ENCODE measurements at regions not wholly inside any gene's neighbourhood (a gene's known extent, or its start where the extent isn't known, plus 50 kb on each side); places are given as distances from the start of the nearest gene placed in this dataset.

DNA sequence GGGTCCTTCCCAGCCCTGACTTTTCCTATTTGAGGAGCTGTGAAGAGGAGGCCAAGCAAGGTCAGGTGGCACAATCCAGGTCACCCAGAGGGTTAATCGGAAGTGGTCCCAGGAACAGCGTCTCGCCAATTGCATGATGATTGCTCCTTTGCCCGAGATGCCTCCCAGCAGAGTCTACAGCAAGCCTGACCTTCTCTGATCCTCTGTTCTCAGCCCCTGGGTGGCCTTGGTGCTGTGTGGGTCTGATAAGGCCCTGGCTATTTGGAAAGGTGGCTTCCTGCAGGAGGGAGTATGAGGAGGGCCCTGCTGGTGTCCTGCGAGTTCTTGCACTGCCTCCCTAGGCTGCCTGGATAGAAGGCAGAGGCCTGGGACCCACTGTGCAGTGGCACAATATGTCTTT, 116.2 kb downstream of the FOXD2 start:
- no peak for DNase-seq (ENCODE audit: low read depth in 3 of 3)

DNA sequence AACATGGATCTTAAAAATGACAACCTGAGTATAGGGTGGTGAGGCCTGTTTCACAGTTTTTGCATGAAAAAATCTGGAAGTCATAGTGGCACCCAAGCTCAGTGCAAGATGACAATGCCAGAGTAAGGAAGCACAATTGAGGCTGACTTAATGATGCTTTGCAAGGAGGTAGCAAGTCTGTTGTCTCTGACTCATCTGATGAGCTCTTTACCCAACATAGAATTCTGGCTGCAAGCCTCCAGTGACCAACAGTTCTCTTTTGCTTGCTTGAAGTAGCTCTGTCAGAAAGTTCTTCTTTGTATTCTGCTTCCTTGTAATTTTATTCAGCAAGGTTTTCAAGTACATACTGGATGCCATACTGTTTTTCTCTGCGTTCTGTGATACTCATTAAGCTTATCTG, 117.1 kb downstream of the FOXD2 start:
- no peak for DNase-seq (ENCODE audit: low read depth in 3 of 3)

DNA sequence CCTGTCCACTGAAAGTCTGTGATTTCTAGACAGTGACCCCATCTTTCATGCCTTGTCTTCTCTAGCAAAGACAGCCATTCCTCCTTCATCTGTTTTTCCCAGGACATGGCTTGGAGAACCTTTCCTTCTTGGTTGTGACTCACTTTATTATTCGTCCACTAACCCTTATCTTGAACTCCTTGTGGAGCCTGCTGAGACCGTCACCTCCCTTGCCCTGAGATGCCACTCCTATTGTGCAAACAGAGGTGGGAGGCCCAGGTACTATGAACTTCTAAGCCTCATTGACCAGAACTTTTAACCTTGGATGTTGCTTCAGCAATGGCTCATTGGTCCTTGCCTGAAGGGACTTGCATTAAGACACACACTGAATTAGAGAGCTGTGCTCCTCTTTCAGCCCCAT, 117.5 kb downstream of the FOXD2 start:
- DNase-seq (ENCODE audit: low read depth in 3 of 3), result no peak

DNA sequence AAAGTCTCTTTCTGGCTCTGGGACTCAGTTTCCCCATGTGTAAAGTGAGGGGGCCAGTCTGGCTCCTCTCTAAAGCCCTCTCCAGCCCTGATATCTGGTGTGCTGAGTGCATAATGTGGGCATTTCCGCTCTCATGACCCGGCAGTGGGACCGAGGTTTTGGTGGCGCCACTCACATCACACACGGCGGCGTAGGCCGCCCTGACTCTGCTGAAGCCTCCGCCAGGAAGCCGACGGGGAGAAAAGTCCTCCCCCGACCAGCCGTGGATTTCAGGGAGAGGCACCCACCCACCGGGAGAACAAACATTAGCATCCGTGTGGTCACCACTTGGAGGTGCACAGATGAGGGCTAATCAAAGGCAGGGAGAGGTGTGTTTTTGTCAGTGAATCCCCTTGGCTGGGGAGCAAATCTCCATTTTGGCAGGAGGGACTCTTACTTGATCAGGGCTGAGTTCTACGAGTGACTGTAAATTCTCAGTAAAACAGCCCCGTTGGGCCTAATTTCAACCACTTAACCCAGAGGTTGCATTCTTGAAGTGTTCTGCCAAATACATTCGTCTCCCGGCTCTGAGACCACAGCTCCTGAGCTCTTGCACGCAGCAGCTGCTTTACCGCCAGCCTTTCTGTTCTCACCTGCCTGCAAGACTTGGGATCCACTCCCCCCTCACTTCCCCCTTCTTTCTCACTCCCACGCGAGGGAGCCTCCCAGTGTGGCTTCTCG, 118.2 kb downstream of the FOXD2 start:
- no peak for DNase-seq (ENCODE audit: low read depth in 3 of 3)

DNA sequence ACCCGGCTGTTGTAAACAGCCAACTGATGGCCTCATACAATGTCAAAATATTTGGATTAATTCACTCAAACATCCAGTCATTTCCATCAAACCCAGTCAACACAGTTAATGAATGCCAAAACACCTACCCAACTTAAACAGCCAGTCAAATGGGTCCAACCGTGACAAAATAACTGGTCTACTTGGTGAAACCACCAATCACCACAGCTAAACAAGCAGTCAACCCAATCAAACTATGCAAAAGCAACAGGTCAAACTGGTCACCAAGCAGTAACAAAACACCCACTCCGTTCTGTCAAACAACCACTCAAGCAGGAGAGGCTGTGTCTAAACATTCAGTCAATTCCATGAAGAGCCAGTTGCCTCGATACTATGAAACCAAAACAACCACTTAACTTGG, 119.2 kb downstream of the FOXD2 start:
- no peak for DNase-seq (ENCODE audit: low read depth in 3 of 3)

DNA sequence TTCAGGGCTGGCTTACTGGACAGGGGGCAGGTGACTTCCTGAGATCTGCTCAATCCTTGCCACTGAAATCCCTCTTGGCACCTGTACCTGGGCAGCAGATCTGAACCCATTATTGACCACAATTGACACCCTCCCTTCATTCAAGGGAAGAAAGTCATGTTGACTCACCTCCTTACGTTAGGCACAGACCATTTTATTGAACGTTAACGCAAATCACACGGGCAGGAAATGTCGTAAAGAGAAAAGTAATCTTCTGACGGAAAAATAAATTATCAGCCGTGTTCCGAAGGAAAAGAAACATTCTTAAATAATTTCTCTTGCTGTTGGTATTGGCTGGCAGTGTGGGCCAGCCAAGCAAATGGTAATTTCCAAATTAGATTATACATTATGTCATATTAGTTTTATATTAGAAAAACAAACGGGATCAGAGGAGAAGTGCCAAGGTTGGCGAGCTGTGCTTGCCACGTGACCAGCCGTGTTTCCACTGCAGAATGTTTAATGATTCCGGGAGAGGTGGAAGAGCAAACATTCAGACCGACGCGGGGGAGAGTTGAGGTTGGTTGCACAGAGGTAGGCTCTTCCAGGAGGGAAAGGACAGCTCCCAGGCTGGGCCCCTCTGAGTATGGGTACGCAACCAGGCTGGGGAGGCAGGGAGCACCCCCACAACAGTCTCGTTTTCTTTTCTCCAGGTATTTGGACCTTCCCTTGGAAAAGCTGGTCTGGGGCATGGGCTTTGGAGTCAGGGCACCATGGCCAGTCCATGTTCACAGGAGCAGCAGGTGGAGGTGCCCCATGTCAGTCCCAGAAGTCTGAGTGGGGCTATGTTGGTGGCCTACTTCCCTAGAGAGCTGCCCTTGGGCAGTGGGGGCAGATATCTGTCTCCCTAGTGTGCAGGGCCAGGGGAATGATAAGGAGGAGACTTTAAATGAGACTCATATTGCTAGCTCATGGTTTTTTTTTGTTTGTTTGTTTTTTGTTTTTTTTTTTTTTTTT, 121.1 kb downstream of the FOXD2 start:
- DNase-seq (ENCODE audit: low read depth in 3 of 3), result no peak

DNA sequence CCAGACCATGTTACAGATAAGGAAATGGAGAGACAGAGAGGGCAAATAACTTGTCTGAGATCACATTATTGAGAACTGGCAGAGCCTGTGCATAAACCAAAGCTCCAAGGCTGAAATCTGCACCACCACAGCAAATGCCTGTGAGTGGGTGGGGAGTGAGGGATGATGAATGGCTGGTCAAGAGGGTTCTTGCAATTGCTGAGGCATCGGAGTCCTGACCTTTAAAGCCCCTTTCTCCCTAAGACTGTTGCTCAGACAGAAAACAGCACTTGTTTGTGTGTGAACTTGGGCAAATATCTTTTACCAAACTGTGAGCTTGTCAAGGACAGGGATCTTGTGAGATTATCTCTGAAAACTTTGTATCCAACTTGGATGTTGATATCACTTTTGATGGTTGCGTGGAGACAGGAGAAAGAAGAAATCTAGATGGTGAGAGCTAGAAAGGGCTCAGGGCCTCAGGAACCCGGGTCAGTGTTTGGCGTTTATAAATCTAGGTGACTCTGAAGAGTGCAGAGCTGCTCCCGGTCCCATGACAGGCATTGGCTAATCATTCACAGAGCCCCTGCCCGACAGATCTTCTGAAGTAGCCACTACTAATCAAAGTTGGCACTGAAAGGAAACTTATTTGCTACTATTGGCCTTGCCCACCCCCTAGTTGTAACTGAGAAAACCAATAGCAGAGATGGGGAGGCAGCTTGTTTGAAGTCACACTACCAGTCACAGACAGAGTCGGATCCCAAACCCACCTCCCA, 122.3 kb downstream of the FOXD2 start:
- no peak for DNase-seq (ENCODE audit: low read depth in 3 of 3)

DNA sequence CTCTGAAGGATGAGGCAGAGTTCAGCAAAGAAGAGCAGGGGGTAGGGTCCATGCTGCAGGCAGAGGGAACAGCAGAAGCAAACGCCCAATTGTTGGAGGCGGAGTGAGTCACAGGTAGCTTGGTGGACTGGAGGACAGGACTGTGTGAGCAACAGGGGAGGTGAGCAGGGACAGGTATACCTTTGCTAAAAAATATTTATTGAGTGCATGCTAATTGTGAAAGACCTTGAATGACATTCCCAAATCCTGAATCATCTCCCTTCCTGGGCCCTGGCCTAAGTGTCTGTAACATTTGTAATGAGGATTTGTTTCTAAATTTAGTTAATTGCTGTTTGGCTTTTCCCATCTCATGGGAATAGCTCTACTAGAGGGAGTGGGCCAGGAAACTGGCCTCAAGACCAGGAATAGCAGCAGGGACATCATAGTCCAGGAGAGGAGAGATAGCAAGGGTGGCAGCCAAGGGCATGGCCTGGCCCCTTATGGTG, 123.7 kb downstream of the FOXD2 start:
- no peak for DNase-seq (ENCODE audit: low read depth in 3 of 3)

DNA sequence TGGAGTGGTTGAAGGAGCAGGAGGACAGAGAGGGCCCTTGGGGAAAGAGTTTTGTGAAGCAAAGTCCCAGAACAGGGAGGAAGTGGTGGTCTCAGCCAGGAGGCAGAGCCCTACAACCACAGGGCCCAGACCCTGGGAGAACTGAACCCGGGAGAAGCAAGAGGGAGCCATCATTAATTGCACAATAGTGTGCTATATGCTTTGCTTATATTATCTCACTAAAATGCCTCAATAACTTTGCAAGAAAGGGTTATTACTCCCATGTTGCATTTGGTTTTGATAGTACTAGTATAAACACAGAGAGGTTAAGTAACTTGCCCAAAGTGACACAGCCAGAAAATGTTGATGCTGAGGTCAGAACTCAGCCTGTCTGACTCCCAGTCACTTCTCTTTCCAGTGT, 124.3 kb downstream of the FOXD2 start:
- DNase-seq (ENCODE audit: low read depth in 3 of 3), result no peak

DNA sequence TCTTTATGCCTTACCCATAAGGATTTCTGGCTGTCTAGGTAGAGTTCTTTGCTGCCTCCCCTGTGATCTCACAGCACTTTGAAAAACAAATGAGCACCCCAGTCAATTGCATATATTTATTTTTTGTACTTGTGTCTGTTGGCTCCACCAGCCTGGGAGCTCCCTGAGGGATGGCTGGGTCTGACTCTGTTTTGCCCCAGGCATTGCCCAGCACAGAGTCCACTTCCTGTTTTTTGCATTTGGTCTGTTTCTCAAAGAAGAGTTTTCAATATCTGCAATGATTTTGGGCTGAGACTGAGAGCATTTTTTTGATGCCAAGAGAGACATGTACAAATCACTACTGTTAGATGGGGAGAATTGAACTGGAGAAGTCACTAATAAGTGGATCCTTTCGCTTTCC, 125.0 kb downstream of the FOXD2 start:
- DNase-seq (ENCODE audit: low read depth in 3 of 3), result no peak

DNA sequence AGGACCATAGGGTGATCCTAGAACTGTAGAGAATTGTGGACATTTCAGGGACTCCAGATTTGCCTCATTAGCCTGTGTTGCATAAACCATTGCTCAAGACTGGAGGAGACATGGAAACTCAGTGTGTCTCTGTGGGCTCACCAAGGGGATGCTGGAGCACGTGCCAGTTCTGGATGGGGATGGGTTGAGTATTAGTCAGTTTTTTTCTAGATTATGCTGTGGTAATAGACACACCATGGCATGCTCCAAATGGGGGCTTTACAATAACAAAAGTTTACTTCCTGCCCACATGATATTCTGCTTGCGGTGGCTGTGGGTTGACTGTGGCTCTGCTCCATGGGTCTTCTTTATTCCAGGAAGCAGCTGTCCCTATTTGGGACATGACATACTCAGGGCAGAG, 125.4 kb downstream of the FOXD2 start:
- no peak for DNase-seq (ENCODE audit: low read depth in 3 of 3)

DNA sequence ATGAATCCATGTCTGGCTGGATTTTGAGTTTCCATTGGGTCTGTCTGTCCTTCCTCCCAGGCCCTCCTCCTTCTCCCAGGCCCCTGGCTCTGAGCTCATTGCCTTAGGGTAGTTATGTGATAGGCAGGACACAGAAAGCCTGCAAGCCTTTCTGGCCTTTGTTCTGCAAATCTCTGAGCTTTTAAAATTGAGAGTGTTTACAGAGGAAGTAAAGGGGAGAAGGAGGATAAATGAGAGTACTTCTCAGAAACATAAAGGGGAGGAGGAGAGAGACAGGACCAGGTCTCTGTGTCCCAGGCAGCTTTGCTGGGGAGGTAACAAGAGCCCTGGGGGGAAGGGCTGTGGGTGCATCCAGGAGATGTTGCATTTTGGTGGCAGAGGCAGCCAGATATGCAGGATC, 126.7 kb downstream of the FOXD2 start:
- no peak for DNase-seq (ENCODE audit: low read depth in 3 of 3)

DNA sequence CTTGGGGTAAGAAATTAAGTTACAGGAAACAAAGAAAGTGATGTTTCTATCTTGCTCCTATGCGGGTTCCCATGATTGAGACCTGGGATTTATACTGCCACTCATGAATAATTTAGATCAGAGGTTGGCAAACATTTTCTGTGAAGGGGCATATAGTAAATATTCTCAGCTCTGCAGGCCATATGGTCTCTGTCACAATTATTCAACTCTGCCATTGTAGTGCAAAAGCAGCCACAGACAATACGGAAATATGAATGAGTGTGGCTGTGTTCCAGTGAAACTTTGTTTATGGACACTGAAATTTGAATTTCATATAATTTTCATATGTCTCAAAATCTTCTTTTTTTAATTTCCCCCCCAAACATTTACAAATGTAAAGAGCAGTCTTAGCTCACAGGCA, 127.2 kb downstream of the FOXD2 start:
- DNase-seq (ENCODE audit: low read depth in 3 of 3), result no peak

DNA sequence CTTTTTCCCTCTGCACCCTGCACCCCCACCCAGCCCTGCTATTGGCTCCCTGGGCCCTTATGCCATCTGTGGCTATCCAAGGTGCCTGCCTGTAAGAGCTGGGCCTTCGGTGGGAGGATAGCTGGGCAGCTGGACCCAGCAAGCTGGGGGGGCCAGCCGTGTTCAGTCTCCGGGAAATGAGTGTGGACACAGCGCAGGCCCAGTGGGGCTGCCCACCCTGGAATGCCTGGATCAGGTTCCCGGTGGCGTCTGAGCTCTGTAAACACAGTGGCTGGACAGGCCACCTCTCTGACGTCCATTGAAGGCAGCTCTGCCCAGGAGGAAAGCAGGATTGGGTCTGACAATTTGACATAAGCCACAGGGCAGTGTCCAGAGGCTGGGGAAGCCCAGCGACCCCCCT, 127.8 kb downstream of the FOXD2 start:
- no peak for DNase-seq (ENCODE audit: low read depth in 3 of 3)

DNA sequence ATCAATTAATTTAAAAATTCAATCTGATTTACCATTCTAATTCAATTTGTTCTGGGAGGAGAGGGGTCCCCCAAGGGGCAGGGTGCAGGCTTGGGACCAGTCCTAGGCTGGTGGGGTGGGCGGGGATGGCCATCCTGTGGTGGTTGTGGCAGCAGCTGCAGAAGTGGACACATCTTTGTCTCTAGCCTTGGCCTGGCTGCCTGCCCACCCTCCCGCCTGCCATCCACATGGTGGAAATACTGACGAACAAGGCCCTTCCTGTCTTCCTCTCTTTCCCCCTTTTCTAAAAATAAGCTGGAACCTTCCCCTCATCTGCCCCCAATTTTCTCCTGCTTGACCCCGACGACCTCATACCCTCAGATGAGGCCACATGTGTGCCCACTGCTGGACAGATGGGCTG, 130.9 kb downstream of the FOXD2 start:
- DNase-seq (ENCODE audit: low read depth in 3 of 3), result no peak

DNA sequence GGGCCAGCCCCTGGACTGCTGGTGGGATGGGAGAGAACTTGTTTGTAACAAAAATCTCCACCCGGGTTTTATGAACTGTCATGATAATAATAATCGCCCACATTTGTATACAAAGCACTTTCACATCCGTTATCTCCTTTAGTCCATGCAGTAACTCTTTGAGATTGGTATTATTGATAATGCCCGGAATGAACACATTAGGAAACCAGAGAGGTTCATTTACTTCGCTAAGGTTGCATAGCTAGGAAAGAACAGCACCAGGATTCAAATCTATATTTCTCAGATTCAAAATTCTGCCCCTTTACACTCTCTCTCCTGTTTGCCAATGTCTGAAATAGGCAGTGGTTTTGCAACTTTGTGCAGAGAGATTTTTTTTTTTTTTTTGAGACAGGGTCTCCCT, 131.4 kb downstream of the FOXD2 start:
- DNase-seq (ENCODE audit: low read depth in 3 of 3), result no peak

DNA sequence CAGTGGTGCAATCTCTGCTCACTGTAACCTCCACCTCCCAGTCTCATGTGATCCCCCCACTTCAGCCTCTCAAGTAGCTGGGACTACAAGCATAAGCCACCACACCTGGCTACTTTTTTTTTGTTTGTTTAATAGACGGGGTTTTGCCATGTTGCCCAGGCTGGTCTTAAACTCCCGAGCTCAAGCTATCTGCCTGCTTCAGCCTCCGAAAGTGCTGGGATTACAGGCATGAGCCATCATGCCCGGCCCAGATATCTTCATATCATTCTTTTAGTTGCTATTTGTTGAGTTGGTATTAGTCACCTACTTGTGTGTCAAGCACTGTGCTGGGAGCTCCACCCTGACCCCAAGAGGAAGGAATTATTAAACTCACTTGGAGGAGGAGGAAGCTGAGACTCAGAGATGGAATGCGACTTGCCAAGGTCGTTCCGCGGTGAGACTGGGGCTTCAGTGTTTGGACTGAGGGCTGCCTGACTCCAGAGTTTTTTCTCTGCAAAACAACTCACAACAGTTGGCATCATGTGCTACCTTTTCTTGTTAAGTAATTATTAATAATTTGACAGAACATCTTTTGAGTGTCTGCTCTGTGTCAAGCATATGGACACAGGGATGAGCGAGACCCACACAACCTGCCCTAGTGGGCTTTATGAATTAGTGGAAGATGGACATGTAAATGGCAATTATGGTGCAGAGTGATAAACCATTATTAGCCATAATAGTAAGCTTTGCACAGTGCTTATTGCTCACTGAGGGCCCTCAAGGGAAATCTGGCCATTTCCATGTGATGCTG, 132.0 kb downstream of the FOXD2 start:
- no peak for DNase-seq (ENCODE audit: low read depth in 3 of 3)

DNA sequence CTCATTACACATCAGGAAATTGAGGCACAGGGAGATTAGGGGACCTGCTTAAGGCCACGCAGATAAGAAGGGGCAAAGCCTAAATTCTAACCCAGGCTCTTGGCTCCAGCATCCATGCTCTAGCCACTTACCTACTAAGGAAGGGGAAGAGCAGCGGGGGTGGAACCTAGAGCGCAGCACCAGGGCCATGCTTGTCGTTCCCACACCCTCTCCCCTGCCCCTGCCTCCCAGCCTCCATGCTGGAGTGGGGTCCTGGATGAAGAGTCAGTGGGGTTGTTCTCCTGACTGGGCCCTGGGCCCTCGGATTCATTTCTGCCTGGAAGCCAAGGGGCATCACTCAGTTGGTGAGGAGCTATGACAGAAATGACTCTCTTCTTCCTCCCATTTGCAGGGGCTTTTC, 133.3 kb downstream of the FOXD2 start:
- DNase-seq (ENCODE audit: low read depth in 3 of 3), result no peak

DNA sequence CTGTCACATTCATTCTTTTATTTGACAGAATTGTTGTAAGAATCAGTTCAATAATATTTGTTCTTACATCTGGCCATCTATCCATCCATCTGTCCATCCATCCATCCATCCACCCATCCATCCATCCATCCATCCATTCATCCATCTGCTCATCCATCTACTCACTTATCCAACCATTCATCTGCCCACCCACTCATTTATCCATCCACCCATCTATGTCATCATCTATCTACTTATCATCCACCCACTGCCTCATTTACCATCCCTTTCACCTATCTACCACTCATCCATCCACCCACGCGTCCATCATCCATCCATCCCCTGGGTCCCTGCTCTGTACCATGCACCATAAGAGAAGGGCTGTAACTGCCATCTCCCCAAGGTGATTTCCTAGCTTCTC, 134.1 kb downstream of the FOXD2 start:
- no peak for DNase-seq (ENCODE audit: low read depth in 3 of 3)

DNA sequence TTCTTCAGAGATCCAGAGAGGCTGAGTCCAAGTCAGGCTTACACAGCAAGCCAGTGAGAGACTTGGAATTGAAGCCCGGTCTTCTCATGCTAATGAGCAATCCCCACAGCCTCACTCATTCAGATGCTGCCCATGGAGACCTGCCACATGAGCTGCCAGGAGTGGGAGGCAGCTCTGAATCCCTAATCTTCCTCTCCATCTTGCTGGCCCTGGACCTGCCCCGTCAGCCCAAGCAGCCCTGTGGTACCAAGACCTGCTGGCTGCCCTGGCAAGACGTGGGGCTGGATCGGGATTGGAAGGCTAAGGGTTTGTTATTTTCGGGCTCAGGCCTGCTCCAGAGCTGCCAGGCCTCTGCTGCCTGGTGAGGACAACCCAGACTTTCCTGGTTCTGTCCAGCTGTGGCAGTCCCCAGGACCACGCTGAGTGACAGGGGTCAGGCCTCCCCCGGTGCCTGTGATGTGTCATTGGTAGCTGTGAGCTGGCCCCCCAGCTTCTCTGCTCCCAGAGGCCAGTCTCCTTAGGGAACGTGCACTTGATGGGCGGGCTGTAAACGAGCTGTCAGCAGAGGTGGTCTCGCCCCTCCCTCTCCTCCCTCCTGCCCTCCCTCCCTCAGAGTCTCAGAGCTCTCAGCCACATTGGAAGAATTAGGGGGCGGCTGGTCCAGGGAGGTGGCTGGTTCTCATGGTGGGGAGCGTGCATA, 135.0 kb downstream of the FOXD2 start:
- no peak for DNase-seq (ENCODE audit: low read depth in 3 of 3)

All from stimulated activated CD4-positive, alpha-beta T cell treated with anti-CD3 and anti-CD28 coated beads, TNF-alpha, amount 100 ng/mL, for 4 hours (primary cell).